ENCODE measurements at regions not wholly inside any gene's neighbourhood (a gene's known extent, or its start where the extent isn't known, plus 50 kb on each side); places are given as distances from the start of the nearest gene placed in this dataset.
"Not testable (repeated sequence)": the region's sequence is repeated elsewhere in the genome, so short reads cannot be mapped to it uniquely, and the experiment has no call there.

DNA sequence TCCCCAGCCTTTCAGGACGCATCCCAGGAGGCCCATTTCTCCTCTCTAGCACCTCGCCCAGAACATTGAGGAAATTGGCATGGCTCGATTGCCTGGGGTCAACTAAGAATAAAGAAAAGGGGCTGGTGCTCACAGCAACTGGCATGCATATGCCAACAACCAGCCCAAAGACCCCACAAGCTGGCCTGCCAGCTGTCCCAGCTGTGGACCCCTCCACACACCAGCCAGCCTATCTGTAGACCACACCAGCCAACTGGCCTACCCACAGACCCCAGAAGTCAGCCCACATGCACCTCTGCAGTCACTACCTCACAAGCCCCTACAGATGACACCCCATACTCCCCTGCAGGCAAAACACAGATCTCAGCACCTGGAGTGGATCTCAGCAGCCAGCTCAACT lies 123.8 kb upstream of the ID2 start:
- Histone ChIP-seq H3K4me1 (no peaks in the 10 kb centered on the region), H3K4me3 (ENCODE audit: low read depth, low read length) (no peak overlapping the region), H3K36me3 (ENCODE audit: control insufficient read depth, insufficient read depth, low read length) (no peaks in the 10 kb centered on the region), H3K27me3 (replicated peaks; ENCODE audit: control insufficient read depth, insufficient read depth, low read length) (no peaks in the 10 kb centered on the region), H3K9me3 (0 out of 2 replicates have a peak, but pooled peaks cover 6% of the 10 kb centered on the region)
- Mint-ChIP-seq H3K4me1 (ENCODE audit: low read depth, unreplicated experiment) (no peaks in the 10 kb centered on the region), H3K9me3 (ENCODE audit: unreplicated experiment) (peaks cover 42% of the 10 kb centered on the region), H3K36me3 (ENCODE audit: insufficient read depth, unreplicated experiment) (no peaks in the 10 kb centered on the region), H3K27ac (ENCODE audit: unreplicated experiment) (no peak overlapping the region), H3K4me3 (ENCODE audit: unreplicated experiment) (no peak overlapping the region), H3K27me3 (ENCODE audit: insufficient read depth, unreplicated experiment) (no peaks in the 10 kb centered on the region)
- POLR2A ChIA-PET = no interaction called here
- intact Hi-C loops (cut with micrococcal nuclease; ENCODE audit: unreplicated experiment) = no loop called here
- CTCF ChIA-PET = no interaction called here
- BruUV-seq (replicated peaks) = no TSS peak
- DNase-seq = peak in 1 of 2 experiments; percentile 12
- TF ChIP-seq, protein P1, sequence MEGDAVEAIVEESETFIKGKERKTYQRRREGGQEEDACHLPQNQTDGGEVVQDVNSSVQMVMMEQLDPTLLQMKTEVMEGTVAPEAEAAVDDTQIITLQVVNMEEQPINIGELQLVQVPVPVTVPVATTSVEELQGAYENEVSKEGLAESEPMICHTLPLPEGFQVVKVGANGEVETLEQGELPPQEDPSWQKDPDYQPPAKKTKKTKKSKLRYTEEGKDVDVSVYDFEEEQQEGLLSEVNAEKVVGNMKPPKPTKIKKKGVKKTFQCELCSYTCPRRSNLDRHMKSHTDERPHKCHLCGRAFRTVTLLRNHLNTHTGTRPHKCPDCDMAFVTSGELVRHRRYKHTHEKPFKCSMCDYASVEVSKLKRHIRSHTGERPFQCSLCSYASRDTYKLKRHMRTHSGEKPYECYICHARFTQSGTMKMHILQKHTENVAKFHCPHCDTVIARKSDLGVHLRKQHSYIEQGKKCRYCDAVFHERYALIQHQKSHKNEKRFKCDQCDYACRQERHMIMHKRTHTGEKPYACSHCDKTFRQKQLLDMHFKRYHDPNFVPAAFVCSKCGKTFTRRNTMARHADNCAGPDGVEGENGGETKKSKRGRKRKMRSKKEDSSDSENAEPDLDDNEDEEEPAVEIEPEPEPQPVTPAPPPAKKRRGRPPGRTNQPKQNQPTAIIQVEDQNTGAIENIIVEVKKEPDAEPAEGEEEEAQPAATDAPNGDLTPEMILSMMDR (IDR thresholded peaks at IDR 0.05; ENCODE audit: insufficient read depth in 1 of 2, low read depth in 1 of 2, low read length in 1 of 2, severe bottlenecking in 1 of 2, unreplicated experiment in 1 of 2) = no peak

DNA sequence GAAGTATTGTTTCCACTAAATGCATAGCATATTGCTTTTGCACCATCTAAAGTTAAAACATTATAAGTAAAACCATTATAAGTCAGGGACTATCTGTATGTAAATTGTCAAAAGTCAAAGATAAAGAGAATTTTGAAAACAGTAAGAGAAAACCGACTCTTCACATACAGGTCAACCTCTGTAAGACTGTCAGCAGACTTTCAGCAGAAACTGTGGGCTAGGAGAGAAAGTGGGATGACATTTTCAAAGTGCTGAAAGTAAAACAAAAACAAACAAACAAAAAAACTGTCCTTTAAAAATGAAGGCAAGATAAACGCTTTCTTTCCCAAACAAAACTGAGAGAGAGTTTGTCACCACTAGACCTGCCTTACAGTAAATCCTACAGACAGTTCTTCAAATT lies 122.9 kb upstream of the ID2 start:
- BruUV-seq (replicated peaks) = no TSS peak
- DNase-seq = no peak
- intact Hi-C loops (cut with micrococcal nuclease; ENCODE audit: unreplicated experiment) = no loop called here
- Histone ChIP-seq H3K27me3 (replicated peaks; ENCODE audit: control insufficient read depth, insufficient read depth, low read length) (no peaks in the 10 kb centered on the region), H3K4me3 (ENCODE audit: low read depth, low read length) (no peak overlapping the region), H3K36me3 (ENCODE audit: control insufficient read depth, insufficient read depth, low read length) (no peaks in the 10 kb centered on the region), H3K4me1 (no peaks in the 10 kb centered on the region), H3K9me3 (0 out of 2 replicates have a peak, but pooled peaks cover 6% of the 10 kb centered on the region)
- H3K36me3 Mint-ChIP-seq (ENCODE audit: insufficient read depth, unreplicated experiment) = no peaks in the 10 kb centered on the region
- H3K4me1 Mint-ChIP-seq (ENCODE audit: low read depth, unreplicated experiment) = no peaks in the 10 kb centered on the region
- H3K27me3 Mint-ChIP-seq (ENCODE audit: insufficient read depth, unreplicated experiment) = no peaks in the 10 kb centered on the region
- H3K27ac Mint-ChIP-seq (ENCODE audit: unreplicated experiment) = no peak overlapping the region
- H3K9me3 Mint-ChIP-seq (ENCODE audit: unreplicated experiment) = peaks cover 42% of the 10 kb centered on the region
- ChIA-PET CTCF (no interaction called here), POLR2A (no interaction called here)
- H3K4me3 Mint-ChIP-seq (ENCODE audit: unreplicated experiment) = no peak overlapping the region
- TF ChIP-seq, protein P1 (IDR thresholded peaks at IDR 0.05; ENCODE audit: insufficient read depth in 1 of 2, low read depth in 1 of 2, low read length in 1 of 2, severe bottlenecking in 1 of 2, unreplicated experiment in 1 of 2) = no peak

- no TSS peak for BruUV-seq (replicated peaks)
- Histone ChIP-seq H3K9me3 (0 out of 2 replicates have a peak, but pooled peaks cover 6% of the 10 kb centered on the region), H3K4me1 (no peaks in the 10 kb centered on the region), H3K27me3 (replicated peaks; ENCODE audit: control insufficient read depth, insufficient read depth, low read length) (no peaks in the 10 kb centered on the region), H3K36me3 (ENCODE audit: control insufficient read depth, insufficient read depth, low read length) (no peaks in the 10 kb centered on the region), H3K4me3 (ENCODE audit: low read depth, low read length) (no peak overlapping the region)
- Mint-ChIP-seq H3K9me3 (ENCODE audit: unreplicated experiment) (peaks cover 42% of the 10 kb centered on the region), H3K4me1 (ENCODE audit: low read depth, unreplicated experiment) (no peaks in the 10 kb centered on the region), H3K4me3 (ENCODE audit: unreplicated experiment) (no peak overlapping the region), H3K27me3 (ENCODE audit: insufficient read depth, unreplicated experiment) (no peaks in the 10 kb centered on the region), H3K27ac (ENCODE audit: unreplicated experiment) (no peak overlapping the region), H3K36me3 (ENCODE audit: insufficient read depth, unreplicated experiment) (no peaks in the 10 kb centered on the region)
- ChIA-PET CTCF (no interaction called here), POLR2A (no interaction called here)
- intact Hi-C loops (cut with micrococcal nuclease; ENCODE audit: unreplicated experiment) = no loop called here
- DNase-seq = no peak
- TF ChIP-seq, protein P1 (IDR thresholded peaks at IDR 0.05; ENCODE audit: insufficient read depth in 1 of 2, low read depth in 1 of 2, low read length in 1 of 2, severe bottlenecking in 1 of 2, unreplicated experiment in 1 of 2) = no peak
Measured at GRCh38 chr2:8559805-8560204, 122.1 kb upstream of the ID2 start.

- DNase-seq; H3K4me3 ChIP-seq (ENCODE audit: low read depth, low read length); BruUV-seq (replicated peaks); H3K36me3 ChIP-seq (ENCODE audit: control insufficient read depth, insufficient read depth, low read length); H3K4me3 Mint-ChIP-seq (ENCODE audit: unreplicated experiment); H3K4me1 ChIP-seq; POLR2A ChIA-PET; H3K36me3 Mint-ChIP-seq (ENCODE audit: insufficient read depth, unreplicated experiment); H3K27ac Mint-ChIP-seq (ENCODE audit: unreplicated experiment); CTCF ChIA-PET; H3K4me1 Mint-ChIP-seq (ENCODE audit: low read depth, unreplicated experiment); H3K9me3 ChIP-seq; intact Hi-C loops (cut with micrococcal nuclease; ENCODE audit: unreplicated experiment); H3K27me3 ChIP-seq (replicated peaks; ENCODE audit: control insufficient read depth, insufficient read depth, low read length); H3K27me3 Mint-ChIP-seq (ENCODE audit: insufficient read depth, unreplicated experiment): not testable (repeated sequence)
- H3K9me3 Mint-ChIP-seq (ENCODE audit: unreplicated experiment) = peaks cover 25% of the 10 kb centered on the region
Measured at GRCh38 chr2:8561692-8562091, 120.2 kb upstream of the ID2 start.

Data from Caco-2 (cell line).